ENCODE measurements at regions not wholly inside any gene's neighbourhood (a gene's known extent, or its start where the extent isn't known, plus 50 kb on each side); places are given as distances from the start of the nearest gene placed in this dataset.

GRCh38 chr10:28479425-28479865 is 53.5 kb upstream of the WAC start:
- TF ChIP-seq RFX5 (IDR thresholded peaks at IDR 0.05; ENCODE audit: low read depth, low read length) (no peak), CTCF (conservative IDR thresholded peaks at IDR 0.05; ENCODE audit: low read depth, low read length) (no peak), POLR2A (IDR thresholded peaks at IDR 0.05; ENCODE audit: low read depth, low read length) (no peak), MAFK (IDR thresholded peaks at IDR 0.05; ENCODE audit: low read depth, low read length) (no peak), RAD21 (IDR thresholded peaks at IDR 0.05; ENCODE audit: low read length) (no peak), ELK1 (IDR thresholded peaks at IDR 0.05; ENCODE audit: borderline replicate concordance, low read depth, low read length) (no peak)

All from IMR-90 (cell line).